Fibroblast of the aortic adventitia (primary cell): ENCODE measurements at regions not wholly inside any gene's neighbourhood (a gene's known extent, or its start where the extent isn't known, plus 50 kb on each side); places are given as distances from the start of the nearest gene placed in this dataset.

Experiments used
- DNase-seq: peaks from one replicate; pipeline ENCODE4 v3.0.0-alpha.2; 2010; ENCODE audit warnings: low read depth
- H3K4me3 ChIP-seq: 2 replicates; pipeline ENCODE4 v1.5.1; 2011; ENCODE audit warnings: low read depth, mild to moderate bottlenecking, control low read depth, low read length, moderate library complexity
- TF ChIP-seq, protein P1 (sequence below): IDR thresholded peaks from 2 replicates; pipeline ENCODE4 v1.5.1; 2011; ENCODE audit warnings: mild to moderate bottlenecking, low read length, control low read depth, inconsistent platforms; ENCODE audit not compliant: insufficient read depth

DNA sequence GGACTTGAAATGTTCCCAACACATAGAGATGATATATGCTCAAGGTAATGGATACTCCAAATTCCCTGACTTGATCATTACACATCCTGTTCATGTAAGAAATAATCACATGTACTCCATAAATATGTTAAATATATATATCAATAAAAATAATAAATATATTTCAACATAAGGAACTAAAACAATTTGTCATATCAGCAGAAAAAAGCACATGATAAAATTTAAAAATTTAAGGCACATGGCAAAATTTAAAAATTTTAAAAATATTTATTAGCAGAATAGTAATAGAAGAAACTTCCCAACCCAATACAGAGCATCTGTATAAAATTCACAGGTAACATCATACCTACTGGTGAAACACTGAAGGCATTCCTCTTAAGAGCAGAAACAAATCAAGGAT lies 109.6 kb upstream of the KYNU start:
- DNase-seq = no peak
- no peak overlapping the region for H3K4me3 ChIP-seq
- TF ChIP-seq, protein P1, sequence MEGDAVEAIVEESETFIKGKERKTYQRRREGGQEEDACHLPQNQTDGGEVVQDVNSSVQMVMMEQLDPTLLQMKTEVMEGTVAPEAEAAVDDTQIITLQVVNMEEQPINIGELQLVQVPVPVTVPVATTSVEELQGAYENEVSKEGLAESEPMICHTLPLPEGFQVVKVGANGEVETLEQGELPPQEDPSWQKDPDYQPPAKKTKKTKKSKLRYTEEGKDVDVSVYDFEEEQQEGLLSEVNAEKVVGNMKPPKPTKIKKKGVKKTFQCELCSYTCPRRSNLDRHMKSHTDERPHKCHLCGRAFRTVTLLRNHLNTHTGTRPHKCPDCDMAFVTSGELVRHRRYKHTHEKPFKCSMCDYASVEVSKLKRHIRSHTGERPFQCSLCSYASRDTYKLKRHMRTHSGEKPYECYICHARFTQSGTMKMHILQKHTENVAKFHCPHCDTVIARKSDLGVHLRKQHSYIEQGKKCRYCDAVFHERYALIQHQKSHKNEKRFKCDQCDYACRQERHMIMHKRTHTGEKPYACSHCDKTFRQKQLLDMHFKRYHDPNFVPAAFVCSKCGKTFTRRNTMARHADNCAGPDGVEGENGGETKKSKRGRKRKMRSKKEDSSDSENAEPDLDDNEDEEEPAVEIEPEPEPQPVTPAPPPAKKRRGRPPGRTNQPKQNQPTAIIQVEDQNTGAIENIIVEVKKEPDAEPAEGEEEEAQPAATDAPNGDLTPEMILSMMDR = no peak

DNA sequence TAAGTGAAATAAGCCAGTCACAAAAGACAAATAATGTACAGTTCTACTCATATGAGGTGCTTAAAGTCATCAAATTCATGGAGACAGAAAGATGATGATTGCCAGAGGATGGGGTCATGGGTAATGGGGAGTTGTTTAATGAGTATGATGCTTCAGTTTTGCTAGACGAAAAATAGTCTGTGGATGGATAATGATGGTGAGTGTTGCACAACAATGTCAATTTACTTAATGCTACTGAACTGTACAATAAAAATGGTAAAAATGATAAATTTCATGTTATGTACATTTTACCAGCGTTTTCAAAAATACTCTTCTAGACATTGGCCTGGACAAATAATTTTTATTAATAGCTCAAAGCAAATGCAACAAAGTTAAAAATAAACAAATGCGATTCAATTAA lies 118.5 kb upstream of the KYNU start:
- TF ChIP-seq, protein P1 = no peak
- DNase-seq = no peak
- no peak overlapping the region for H3K4me3 ChIP-seq

DNA sequence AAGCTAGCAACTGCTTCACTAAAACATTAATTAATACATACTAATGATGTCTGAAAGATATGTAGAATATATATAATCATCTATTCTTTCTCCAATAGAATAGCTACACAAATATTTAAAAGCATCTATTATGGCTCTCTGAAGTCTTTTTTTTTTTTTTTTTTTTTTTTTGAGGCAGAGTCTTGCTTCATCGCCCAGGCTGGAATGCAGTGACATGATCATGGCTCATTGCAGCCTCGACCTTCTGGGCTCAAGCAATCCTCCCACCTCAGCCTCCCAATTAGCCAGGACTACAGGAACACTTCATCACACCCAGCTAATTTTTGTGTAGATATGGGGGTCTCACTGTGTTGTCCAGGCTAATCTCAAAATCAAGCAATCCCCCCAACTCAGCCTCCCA lies 120.4 kb upstream of the KYNU start:
- H3K4me3 ChIP-seq = no peak overlapping the region
- no peak for DNase-seq
- TF ChIP-seq, protein P1 = no peak

DNA sequence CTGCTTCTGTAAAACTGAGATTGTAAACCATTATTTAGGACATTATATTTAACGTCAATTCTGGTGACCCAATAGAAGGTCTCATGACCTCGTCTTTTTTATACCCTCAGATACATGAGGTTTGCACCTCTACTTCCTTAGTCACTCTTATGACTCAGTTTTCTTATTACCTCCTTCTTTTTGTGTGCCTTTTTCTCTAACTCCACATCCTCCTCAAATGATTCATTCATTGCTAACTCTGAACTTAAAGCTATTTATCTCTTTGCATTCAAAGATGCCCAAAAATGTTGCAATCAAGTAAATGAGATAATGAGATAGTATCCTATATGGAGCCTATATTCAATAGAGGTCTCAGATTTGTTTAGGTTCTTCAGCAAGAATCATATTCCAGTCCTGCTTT lies 121.0 kb upstream of the KYNU start:
- TF ChIP-seq, protein P1 = no peak
- H3K4me3 ChIP-seq = no peak overlapping the region
- DNase-seq = peak; percentile 15

DNA sequence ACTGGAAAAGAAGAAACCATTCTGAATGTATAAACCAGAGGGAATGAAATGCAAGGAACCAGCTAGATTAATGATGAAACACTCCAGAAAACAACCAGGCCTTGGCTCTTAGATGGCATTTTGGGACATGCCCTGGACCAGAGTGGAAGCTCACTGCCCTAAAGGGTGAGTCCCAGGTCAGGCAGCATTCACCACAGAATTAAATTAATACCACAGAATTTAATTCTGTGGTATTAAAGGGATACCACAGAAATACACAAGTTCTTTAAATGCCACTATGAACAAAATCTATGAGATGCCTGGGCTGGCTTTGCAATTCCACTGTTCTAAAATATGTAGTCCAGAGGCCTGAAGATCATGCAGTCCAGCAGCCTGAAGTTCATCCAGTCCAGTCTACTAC lies 122.3 kb upstream of the KYNU start:
- no peak for DNase-seq
- TF ChIP-seq, protein P1 = no peak
- no peak overlapping the region for H3K4me3 ChIP-seq

DNA sequence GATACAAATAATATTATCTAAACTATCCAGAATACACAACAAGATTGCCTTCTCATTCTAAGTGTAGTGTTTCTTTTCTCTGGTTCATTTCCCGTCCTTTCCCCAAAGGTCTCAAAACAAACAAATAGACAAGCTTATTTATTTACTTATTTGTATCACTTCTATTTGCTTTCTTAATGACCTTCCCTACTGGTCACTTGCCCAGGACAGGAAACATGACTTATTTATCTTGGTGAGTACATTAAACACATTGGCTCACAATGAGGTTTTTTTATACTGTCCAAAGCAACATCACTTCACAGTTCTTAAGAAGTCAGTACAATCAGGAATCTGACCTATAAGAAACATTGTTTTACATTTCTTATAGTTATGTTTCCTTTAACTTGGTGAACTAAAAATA lies 123.3 kb upstream of the KYNU start:
- DNase-seq = no peak
- H3K4me3 ChIP-seq = no peak overlapping the region
- TF ChIP-seq, protein P1 = no peak

DNA sequence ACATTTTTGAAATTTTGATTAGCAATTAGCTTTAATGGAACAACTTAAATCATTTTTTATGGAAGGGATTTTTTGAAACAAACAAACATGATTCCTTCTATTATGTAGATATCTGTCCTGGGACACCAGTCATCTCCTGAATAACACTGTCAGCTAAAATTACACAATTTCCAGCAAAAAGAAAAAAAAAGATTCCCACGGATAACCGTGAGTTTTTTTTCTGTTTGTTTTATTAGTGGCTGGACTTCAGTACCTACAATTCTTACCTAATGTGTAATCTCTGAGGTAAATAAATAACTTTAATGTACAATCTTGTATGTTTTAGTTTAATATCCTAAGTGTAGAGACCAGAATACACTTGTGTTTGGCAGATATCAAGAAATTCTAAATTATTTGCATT lies 126.6 kb upstream of the KYNU start:
- H3K4me3 ChIP-seq = no peak overlapping the region
- TF ChIP-seq, protein P1 = no peak
- no peak for DNase-seq
